Gastrocnemius medialis (tissue), 4 donors: ENCODE measurements at regions not wholly inside any gene's neighbourhood (a gene's known extent, or its start where the extent isn't known, plus 50 kb on each side); places are given as distances from the start of the nearest gene placed in this dataset.

ENCODE experiments used
- ATAC-seq, 2 donors: fragments of 150-250 bp; one replicate each; pipeline ENCODE4 v1.9.1; 2016
- DNase-seq, 2 donors: peaks; one replicate each; pipeline ENCODE4 v3.0.0-alpha.2; 2019
- H3K27ac ChIP-seq, 4 donors: fragments of 200-600 bp; sonication (generic); 1 replicate in 1 of 4; 2 replicates in 3 of 4; pipeline ENCODE4 v1.5.1; 2016 to 2018; ENCODE audit warnings: mild to moderate bottlenecking in 2 of 4, moderate library complexity in 1 of 4
- H3K27me3 ChIP-seq, 3 donors: fragments of 200-600 bp; sonication (generic) in 2 of 3; 1 replicate in 1 of 3; 2 replicates in 2 of 3; pipeline versions ENCODE4 v1.5.1 to v1.6.0; 2016 to 2019; ENCODE audit warnings: mild to moderate bottlenecking in 1 of 3, moderate library complexity in 1 of 3
- H3K36me3 ChIP-seq, 2 donors: fragments of 200-600 bp; sonication (generic) in 1 of 2; one replicate each; pipeline ENCODE4 v1.5.1; 2017 to 2018
- H3K4me1 ChIP-seq, 2 donors: fragments of 200-600 bp; sonication (generic) in 1 of 2; one replicate each; pipeline ENCODE4 v1.5.1; 2016 to 2017; ENCODE audit warnings: mild to moderate bottlenecking in 2 of 2
- H3K4me3 ChIP-seq, 4 donors: fragments of 200-600 bp; sonication (generic) in 3 of 4; 1 replicate in 1 of 4; 2 replicates in 3 of 4; pipeline ENCODE4 v1.5.1; 2016 to 2019; ENCODE audit warnings: mild to moderate bottlenecking in 2 of 4
- H3K9me3 ChIP-seq, 3 donors: fragments of 200-600 bp; sonication (generic) in 2 of 3; 1 replicate in 1 of 3; 2 replicates in 2 of 3; pipeline ENCODE4 v1.5.1; 2016 to 2019
- CTCF ChIP-seq, 5 experiments: fragments of 450-650 bp in 3 of 5; fragments of 200-600 bp in 2 of 5; sonication (generic) in 2 of 5; IDR thresholded peaks in 4 of 5; conservative IDR thresholded peaks in 1 of 5; 1 replicate in 4 of 5; 2 replicates in 1 of 5; pipeline ENCODE4 v1.5.1; 2016 to 2019; ENCODE audit warnings: antibody characterized with exemption in 5 of 5, mild to moderate bottlenecking in 3 of 5, moderate library complexity in 3 of 5
- POLR2A ChIP-seq, 2 donors: fragments of 450-650 bp; IDR thresholded peaks; one replicate each; pipeline ENCODE4 v1.6.1; 2017; ENCODE audit warnings: antibody characterized with exemption in 2 of 2, mild to moderate bottlenecking in 2 of 2, moderate library complexity in 2 of 2
- in situ Hi-C, 4 donors: fragments of 200-750 bp; cut with MboI; loops; one replicate each; pipeline versions ENCODE4 v1.15.0 to v1.8.0; 2017; ENCODE audit warnings: low sequenced_read_pairs in 4 of 4
- intact Hi-C: fragments of 100-400 bp; cut with DNase I; formaldehyde crosslinking; loops from one replicate; pipeline ENCODE4 v1.15.1; 2023; ENCODE audit warnings: low total_unique reads

GRCh38 chr21:27464648-27465047 is 497.8 kb upstream of the ADAMTS5 start:
- Histone ChIP-seq H3K9me3 (no peaks in the 10 kb centered on the region), H3K4me1 (no peaks in the 10 kb centered on the region), H3K27me3 (no peaks in the 10 kb centered on the region), H3K27ac (no peak overlapping the region), H3K36me3 (no peaks in the 10 kb centered on the region), H3K4me3 (no peak overlapping the region)
- DNase-seq (no peak), ATAC-seq (no peak)
- intact Hi-C loops (no loop called here), in situ Hi-C loops (no loop called here)
- TF ChIP-seq CTCF (IDR thresholded peaks at IDR 0.05 in 4 of 5, conservative IDR thresholded peaks at IDR 0.05 in 1 of 5) (no peak), POLR2A (IDR thresholded peaks at IDR 0.05) (no peak)

- H3K36me3 ChIP-seq, result no peaks in the 10 kb centered on the region
- H3K4me1 ChIP-seq, result no peaks in the 10 kb centered on the region
- no peak overlapping the region for H3K27ac ChIP-seq
- no peaks in the 10 kb centered on the region for H3K27me3 ChIP-seq
- ATAC-seq (no peak), DNase-seq (no peak)
- TF ChIP-seq CTCF (IDR thresholded peaks at IDR 0.05 in 4 of 5, conservative IDR thresholded peaks at IDR 0.05 in 1 of 5) (no peak), POLR2A (IDR thresholded peaks at IDR 0.05) (no peak)
- H3K9me3 ChIP-seq, result no peaks in the 10 kb centered on the region
- no peak overlapping the region for H3K4me3 ChIP-seq
- intact Hi-C loops, result no loop called here
- in situ Hi-C loops, result no loop called here
Measured at GRCh38 chr21:27462726-27463125, 495.8 kb upstream of the ADAMTS5 start.

GRCh38 chr21:27454234-27454633 is 487.3 kb upstream of the ADAMTS5 start:
- ATAC-seq, result no peak
- intact Hi-C loops (no loop called here), in situ Hi-C loops (no loop called here)
- no peak for DNase-seq
- no peak overlapping the region for H3K27ac ChIP-seq
- H3K36me3 ChIP-seq, result no peaks in the 10 kb centered on the region
- no peaks in the 10 kb centered on the region for H3K4me1 ChIP-seq
- no peaks in the 10 kb centered on the region for H3K9me3 ChIP-seq
- TF ChIP-seq POLR2A (IDR thresholded peaks at IDR 0.05) (no peak), CTCF (IDR thresholded peaks at IDR 0.05 in 4 of 5, conservative IDR thresholded peaks at IDR 0.05 in 1 of 5) (no peak)
- no peak overlapping the region for H3K4me3 ChIP-seq
- H3K27me3 ChIP-seq, result no peaks in the 10 kb centered on the region

- Histone ChIP-seq H3K27ac (no peak overlapping the region), H3K36me3 (no peaks in the 10 kb centered on the region), H3K27me3 (no peaks in the 10 kb centered on the region), H3K9me3 (no peaks in the 10 kb centered on the region), H3K4me3 (no peak overlapping the region), H3K4me1 (no peaks in the 10 kb centered on the region)
- TF ChIP-seq POLR2A (IDR thresholded peaks at IDR 0.05) (no peak), CTCF (IDR thresholded peaks at IDR 0.05 in 4 of 5, conservative IDR thresholded peaks at IDR 0.05 in 1 of 5) (no peak)
- DNase-seq (no peak), ATAC-seq (no peak)
- in situ Hi-C loops, result no loop called here
- intact Hi-C loops, result no loop called here
Measured at GRCh38 chr21:27451116-27451515, 484.2 kb upstream of the ADAMTS5 start.

GRCh38 chr21:27450216-27450615 is 483.3 kb upstream of the ADAMTS5 start:
- Histone ChIP-seq H3K27me3 (no peaks in the 10 kb centered on the region), H3K9me3 (no peaks in the 10 kb centered on the region), H3K27ac (no peak overlapping the region), H3K4me1 (no peaks in the 10 kb centered on the region), H3K4me3 (no peak overlapping the region), H3K36me3 (no peaks in the 10 kb centered on the region)
- no peak for ATAC-seq
- TF ChIP-seq POLR2A (IDR thresholded peaks at IDR 0.05), result no peak
- TF ChIP-seq CTCF (IDR thresholded peaks at IDR 0.05 in 4 of 5, conservative IDR thresholded peaks at IDR 0.05 in 1 of 5), result no peak
- intact Hi-C loops (no loop called here), in situ Hi-C loops (no loop called here)
- DNase-seq, result no peak
